ENCODE measurements at regions not wholly inside any gene's neighbourhood (a gene's known extent, or its start where the extent isn't known, plus 50 kb on each side); places are given as distances from the start of the nearest gene placed in this dataset.

DNA sequence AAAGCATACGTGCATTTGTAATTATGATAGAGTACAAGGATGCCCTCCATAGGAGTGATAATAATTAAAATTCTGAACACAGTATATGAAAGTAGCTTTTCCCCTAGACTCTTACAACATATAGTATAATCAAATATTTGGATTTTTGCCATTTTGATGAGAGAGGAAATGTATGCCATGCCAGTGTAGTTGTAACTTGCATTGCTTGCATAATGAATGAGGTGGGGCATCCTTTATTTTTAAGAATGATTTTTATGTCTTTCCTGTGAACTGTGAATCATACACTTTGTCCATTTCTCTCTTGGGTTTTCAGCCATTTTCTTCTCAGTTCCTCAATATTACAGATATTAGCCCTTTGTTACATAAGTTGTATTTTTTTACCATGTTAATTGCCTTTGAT is 197.5 kb downstream of the SCG2 start (continued):
- TF ChIP-seq, protein P1, sequence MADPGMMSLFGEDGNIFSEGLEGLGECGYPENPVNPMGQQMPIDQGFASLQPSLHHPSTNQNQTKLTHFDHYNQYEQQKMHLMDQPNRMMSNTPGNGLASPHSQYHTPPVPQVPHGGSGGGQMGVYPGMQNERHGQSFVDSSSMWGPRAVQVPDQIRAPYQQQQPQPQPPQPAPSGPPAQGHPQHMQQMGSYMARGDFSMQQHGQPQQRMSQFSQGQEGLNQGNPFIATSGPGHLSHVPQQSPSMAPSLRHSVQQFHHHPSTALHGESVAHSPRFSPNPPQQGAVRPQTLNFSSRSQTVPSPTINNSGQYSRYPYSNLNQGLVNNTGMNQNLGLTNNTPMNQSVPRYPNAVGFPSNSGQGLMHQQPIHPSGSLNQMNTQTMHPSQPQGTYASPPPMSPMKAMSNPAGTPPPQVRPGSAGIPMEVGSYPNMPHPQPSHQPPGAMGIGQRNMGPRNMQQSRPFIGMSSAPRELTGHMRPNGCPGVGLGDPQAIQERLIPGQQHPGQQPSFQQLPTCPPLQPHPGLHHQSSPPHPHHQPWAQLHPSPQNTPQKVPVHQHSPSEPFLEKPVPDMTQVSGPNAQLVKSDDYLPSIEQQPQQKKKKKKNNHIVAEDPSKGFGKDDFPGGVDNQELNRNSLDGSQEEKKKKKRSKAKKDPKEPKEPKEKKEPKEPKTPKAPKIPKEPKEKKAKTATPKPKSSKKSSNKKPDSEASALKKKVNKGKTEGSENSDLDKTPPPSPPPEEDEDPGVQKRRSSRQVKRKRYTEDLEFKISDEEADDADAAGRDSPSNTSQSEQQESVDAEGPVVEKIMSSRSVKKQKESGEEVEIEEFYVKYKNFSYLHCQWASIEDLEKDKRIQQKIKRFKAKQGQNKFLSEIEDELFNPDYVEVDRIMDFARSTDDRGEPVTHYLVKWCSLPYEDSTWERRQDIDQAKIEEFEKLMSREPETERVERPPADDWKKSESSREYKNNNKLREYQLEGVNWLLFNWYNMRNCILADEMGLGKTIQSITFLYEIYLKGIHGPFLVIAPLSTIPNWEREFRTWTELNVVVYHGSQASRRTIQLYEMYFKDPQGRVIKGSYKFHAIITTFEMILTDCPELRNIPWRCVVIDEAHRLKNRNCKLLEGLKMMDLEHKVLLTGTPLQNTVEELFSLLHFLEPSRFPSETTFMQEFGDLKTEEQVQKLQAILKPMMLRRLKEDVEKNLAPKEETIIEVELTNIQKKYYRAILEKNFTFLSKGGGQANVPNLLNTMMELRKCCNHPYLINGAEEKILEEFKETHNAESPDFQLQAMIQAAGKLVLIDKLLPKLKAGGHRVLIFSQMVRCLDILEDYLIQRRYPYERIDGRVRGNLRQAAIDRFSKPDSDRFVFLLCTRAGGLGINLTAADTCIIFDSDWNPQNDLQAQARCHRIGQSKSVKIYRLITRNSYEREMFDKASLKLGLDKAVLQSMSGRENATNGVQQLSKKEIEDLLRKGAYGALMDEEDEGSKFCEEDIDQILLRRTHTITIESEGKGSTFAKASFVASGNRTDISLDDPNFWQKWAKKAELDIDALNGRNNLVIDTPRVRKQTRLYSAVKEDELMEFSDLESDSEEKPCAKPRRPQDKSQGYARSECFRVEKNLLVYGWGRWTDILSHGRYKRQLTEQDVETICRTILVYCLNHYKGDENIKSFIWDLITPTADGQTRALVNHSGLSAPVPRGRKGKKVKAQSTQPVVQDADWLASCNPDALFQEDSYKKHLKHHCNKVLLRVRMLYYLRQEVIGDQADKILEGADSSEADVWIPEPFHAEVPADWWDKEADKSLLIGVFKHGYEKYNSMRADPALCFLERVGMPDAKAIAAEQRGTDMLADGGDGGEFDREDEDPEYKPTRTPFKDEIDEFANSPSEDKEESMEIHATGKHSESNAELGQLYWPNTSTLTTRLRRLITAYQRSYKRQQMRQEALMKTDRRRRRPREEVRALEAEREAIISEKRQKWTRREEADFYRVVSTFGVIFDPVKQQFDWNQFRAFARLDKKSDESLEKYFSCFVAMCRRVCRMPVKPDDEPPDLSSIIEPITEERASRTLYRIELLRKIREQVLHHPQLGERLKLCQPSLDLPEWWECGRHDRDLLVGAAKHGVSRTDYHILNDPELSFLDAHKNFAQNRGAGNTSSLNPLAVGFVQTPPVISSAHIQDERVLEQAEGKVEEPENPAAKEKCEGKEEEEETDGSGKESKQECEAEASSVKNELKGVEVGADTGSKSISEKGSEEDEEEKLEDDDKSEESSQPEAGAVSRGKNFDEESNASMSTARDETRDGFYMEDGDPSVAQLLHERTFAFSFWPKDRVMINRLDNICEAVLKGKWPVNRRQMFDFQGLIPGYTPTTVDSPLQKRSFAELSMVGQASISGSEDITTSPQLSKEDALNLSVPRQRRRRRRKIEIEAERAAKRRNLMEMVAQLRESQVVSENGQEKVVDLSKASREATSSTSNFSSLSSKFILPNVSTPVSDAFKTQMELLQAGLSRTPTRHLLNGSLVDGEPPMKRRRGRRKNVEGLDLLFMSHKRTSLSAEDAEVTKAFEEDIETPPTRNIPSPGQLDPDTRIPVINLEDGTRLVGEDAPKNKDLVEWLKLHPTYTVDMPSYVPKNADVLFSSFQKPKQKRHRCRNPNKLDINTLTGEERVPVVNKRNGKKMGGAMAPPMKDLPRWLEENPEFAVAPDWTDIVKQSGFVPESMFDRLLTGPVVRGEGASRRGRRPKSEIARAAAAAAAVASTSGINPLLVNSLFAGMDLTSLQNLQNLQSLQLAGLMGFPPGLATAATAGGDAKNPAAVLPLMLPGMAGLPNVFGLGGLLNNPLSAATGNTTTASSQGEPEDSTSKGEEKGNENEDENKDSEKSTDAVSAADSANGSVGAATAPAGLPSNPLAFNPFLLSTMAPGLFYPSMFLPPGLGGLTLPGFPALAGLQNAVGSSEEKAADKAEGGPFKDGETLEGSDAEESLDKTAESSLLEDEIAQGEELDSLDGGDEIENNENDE (IDR thresholded peaks at IDR 0.05; ENCODE audit: insufficient replicate concordance, low read length): no peak
- no peak for TF ChIP-seq SIX5 (IDR thresholded peaks at IDR 0.05; ENCODE audit: low read depth, low read length)
- TF ChIP-seq JUN (IDR thresholded peaks at IDR 0.05; ENCODE audit: low read depth, low read length): no peak
- TF ChIP-seq TBP (IDR thresholded peaks at IDR 0.05; ENCODE audit: low read depth, low read length): no peak
- TF ChIP-seq NANOG (IDR thresholded peaks at IDR 0.05; ENCODE audit: insufficient read depth, low read depth, low read length, poor library complexity, severe bottlenecking): no peak
- no peak for TF ChIP-seq SIN3A (conservative IDR thresholded peaks at IDR 0.05 in 1 of 2, IDR thresholded peaks at IDR 0.05 in 1 of 2; ENCODE audit: low read depth in 1 of 2, low read length in 2 of 2)
- TF ChIP-seq POLR2AphosphoS5 (IDR thresholded peaks at IDR 0.05; ENCODE audit: low read depth, low read length): no peak
- no peak for TF ChIP-seq BCL11A (IDR thresholded peaks at IDR 0.05; ENCODE audit: low read depth in 2 of 2, low read length in 2 of 2)
- no peak for TF ChIP-seq TAF1 (IDR thresholded peaks at IDR 0.05; ENCODE audit: low read depth, low read length)
- no peak for TF ChIP-seq YY1 (IDR thresholded peaks at IDR 0.05; ENCODE audit: low read depth, low read length)
- TF ChIP-seq CEBPB (IDR thresholded peaks at IDR 0.05; ENCODE audit: low read depth, low read length): no peak
- no peak for TF ChIP-seq KDM5A (IDR thresholded peaks at IDR 0.05; ENCODE audit: low read length)
- no peak for TF ChIP-seq CHD1 (IDR thresholded peaks at IDR 0.05; ENCODE audit: low read depth, low read length)

Data from H1 (cell line).